Neural progenitor cell (in vitro differentiated cells): ENCODE measurements at regions not wholly inside any gene's neighbourhood (a gene's known extent, or its start where the extent isn't known, plus 50 kb on each side); places are given as distances from the start of the nearest gene placed in this dataset.

Experiments
- EZH2 ChIP-seq: fragments of 200-600 bp; sonication (generic); IDR thresholded peaks from 2 replicates; pipeline ENCODE4 v1.6.1; 2017; ENCODE audit warnings: antibody characterized with exemption, mild to moderate bottlenecking, moderate library complexity
- EZH2phosphoT487 ChIP-seq: fragments of 200-600 bp; sonication (generic); IDR thresholded peaks from 2 replicates; pipeline ENCODE4 v1.6.1; 2017; ENCODE audit warnings: antibody characterized with exemption
- TF ChIP-seq, protein P1 (sequence below): fragments of 200-600 bp; sonication (generic); IDR thresholded peaks from 2 replicates; pipeline ENCODE4 v1.5.1; 2017; ENCODE audit warnings: antibody characterized with exemption, mild to moderate bottlenecking

GRCh38 chr3:17967111-17967510 is 224.7 kb upstream of the TBC1D5 start:
- TF ChIP-seq, protein P1, sequence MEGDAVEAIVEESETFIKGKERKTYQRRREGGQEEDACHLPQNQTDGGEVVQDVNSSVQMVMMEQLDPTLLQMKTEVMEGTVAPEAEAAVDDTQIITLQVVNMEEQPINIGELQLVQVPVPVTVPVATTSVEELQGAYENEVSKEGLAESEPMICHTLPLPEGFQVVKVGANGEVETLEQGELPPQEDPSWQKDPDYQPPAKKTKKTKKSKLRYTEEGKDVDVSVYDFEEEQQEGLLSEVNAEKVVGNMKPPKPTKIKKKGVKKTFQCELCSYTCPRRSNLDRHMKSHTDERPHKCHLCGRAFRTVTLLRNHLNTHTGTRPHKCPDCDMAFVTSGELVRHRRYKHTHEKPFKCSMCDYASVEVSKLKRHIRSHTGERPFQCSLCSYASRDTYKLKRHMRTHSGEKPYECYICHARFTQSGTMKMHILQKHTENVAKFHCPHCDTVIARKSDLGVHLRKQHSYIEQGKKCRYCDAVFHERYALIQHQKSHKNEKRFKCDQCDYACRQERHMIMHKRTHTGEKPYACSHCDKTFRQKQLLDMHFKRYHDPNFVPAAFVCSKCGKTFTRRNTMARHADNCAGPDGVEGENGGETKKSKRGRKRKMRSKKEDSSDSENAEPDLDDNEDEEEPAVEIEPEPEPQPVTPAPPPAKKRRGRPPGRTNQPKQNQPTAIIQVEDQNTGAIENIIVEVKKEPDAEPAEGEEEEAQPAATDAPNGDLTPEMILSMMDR: no peak
- TF ChIP-seq EZH2phosphoT487 (no peak), EZH2 (no peak)
